HepG2 (cell line): ENCODE measurements at regions not wholly inside any gene's neighbourhood (a gene's known extent, or its start where the extent isn't known, plus 50 kb on each side); places are given as distances from the start of the nearest gene placed in this dataset.

Experiments used
- ASH2L ChIP-seq: fragments of 300-600, 200-600 bp; sonication (generic); IDR thresholded peaks from 2 replicates; pipeline ENCODE4 v1.7.0; 2017; ENCODE audit warnings: low read depth, mild to moderate bottlenecking, moderate library complexity, mixed read lengths, low read length; ENCODE audit not compliant: insufficient read length
- CTCF ChIP-seq: sonication (generic); formaldehyde crosslinking; IDR thresholded peaks from 2 replicates; pipeline ENCODE4 v1.5.0; 2020; ENCODE audit warnings: mild to moderate bottlenecking, missing genetic modification reagents, moderate library complexity
- MTA1 ChIP-seq: sonication (generic); formaldehyde crosslinking; IDR thresholded peaks from 2 replicates; pipeline ENCODE4 v1.4.0; 2020; ENCODE audit warnings: missing genetic modification reagents, mild to moderate bottlenecking, borderline replicate concordance
- MYC ChIP-seq: sonication (generic); formaldehyde crosslinking; IDR thresholded peaks from 2 replicates; pipeline ENCODE4 v1.9.0; 2021; ENCODE audit warnings: missing genetic modification reagents, borderline replicate concordance
- POLR2AphosphoS2 ChIP-seq: IDR thresholded peaks from 2 replicates; pipeline ENCODE4 v1.6.1; 2011; ENCODE audit warnings: low read depth, low read length, improper control_type of control experiment
- PRDM15 ChIP-seq: sonication (generic); formaldehyde crosslinking; IDR thresholded peaks from 2 replicates; pipeline ENCODE4 v1.4.0; 2020; ENCODE audit warnings: missing genetic modification reagents
- SRF ChIP-seq: IDR thresholded peaks from 2 replicates; pipeline ENCODE4 v1.6.1; 2011; ENCODE audit warnings: mild to moderate bottlenecking, low read depth, low read length, moderate library complexity
- UBTF ChIP-seq: sonication (generic); formaldehyde crosslinking; IDR thresholded peaks from 2 replicates; pipeline ENCODE4 v1.4.0; 2020; ENCODE audit warnings: mild to moderate bottlenecking, missing genetic modification reagents
- YY1 ChIP-seq: IDR thresholded peaks from 2 replicates; pipeline ENCODE4 v1.6.1; 2011; ENCODE audit warnings: low read length, low read depth, moderate library complexity, mild to moderate bottlenecking; ENCODE audit not compliant: insufficient read depth, insufficient replicate concordance
- ZNF672 ChIP-seq: sonication (generic); formaldehyde crosslinking; IDR thresholded peaks from 2 replicates; pipeline ENCODE4 v1.8.1; 2022; ENCODE audit warnings: missing genetic modification reagents
- ZNF879 ChIP-seq: sonication (generic); formaldehyde crosslinking; IDR thresholded peaks from 2 replicates; pipeline ENCODE4 v1.8.1; 2023; ENCODE audit warnings: missing genetic modification reagents
- TF ChIP-seq, protein P1 (sequence below): sonication (generic); formaldehyde crosslinking; IDR thresholded peaks from 2 replicates; pipeline ENCODE4 v1.9.0; 2021; ENCODE audit warnings: missing genetic modification reagents, mild to moderate bottlenecking, borderline replicate concordance

GRCh38 chr3:13934813-13935212, 54.9 kb upstream of the WNT7A start:
- TF ChIP-seq SRF (no peak), MTA1 (no peak), PRDM15 (no peak), ZNF672 (CRISPR knock-in tag) (no peak), ASH2L (no peak), UBTF (CRISPR knock-in tag) (no peak), ZNF879 (no peak), CTCF (no peak), YY1 (no peak), MYC (no peak), POLR2AphosphoS2 (no peak)
- TF ChIP-seq, protein P1, sequence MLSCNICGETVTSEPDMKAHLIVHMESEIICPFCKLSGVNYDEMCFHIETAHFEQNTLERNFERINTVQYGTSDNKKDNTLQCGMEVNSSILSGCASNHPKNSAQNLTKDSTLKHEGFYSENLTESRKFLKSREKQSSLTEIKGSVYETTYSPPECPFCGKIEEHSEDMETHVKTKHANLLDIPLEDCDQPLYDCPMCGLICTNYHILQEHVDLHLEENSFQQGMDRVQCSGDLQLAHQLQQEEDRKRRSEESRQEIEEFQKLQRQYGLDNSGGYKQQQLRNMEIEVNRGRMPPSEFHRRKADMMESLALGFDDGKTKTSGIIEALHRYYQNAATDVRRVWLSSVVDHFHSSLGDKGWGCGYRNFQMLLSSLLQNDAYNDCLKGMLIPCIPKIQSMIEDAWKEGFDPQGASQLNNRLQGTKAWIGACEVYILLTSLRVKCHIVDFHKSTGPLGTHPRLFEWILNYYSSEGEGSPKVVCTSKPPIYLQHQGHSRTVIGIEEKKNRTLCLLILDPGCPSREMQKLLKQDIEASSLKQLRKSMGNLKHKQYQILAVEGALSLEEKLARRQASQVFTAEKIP (CRISPR knock-in tag), result no peak
